ENCODE measurements at regions not wholly inside any gene's neighbourhood (a gene's known extent, or its start where the extent isn't known, plus 50 kb on each side); places are given as distances from the start of the nearest gene placed in this dataset.

DNA sequence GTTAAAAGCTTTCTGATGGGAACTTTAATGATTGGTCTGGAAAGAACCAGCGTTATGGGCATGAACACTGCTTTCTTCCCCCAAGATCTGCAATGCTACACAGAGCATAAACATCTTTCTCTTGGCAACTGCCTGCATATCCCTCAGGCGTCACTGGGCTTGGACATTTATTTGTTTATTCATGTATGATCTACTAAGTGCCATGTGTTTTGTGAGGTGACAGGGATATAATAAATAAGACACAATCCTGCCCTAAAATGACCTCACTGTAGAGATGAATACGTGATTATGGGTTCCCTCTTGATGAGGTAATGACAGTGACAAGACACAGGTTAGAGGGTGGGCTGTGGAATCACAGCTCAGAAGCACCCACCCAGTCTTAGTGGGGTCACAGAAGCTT, 485.3 kb downstream of the PDCD6IP start:
- TF ChIP-seq, protein P1, sequence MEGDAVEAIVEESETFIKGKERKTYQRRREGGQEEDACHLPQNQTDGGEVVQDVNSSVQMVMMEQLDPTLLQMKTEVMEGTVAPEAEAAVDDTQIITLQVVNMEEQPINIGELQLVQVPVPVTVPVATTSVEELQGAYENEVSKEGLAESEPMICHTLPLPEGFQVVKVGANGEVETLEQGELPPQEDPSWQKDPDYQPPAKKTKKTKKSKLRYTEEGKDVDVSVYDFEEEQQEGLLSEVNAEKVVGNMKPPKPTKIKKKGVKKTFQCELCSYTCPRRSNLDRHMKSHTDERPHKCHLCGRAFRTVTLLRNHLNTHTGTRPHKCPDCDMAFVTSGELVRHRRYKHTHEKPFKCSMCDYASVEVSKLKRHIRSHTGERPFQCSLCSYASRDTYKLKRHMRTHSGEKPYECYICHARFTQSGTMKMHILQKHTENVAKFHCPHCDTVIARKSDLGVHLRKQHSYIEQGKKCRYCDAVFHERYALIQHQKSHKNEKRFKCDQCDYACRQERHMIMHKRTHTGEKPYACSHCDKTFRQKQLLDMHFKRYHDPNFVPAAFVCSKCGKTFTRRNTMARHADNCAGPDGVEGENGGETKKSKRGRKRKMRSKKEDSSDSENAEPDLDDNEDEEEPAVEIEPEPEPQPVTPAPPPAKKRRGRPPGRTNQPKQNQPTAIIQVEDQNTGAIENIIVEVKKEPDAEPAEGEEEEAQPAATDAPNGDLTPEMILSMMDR (IDR thresholded peaks at IDR 0.05) = no peak
- TF ChIP-seq POLR2A (IDR thresholded peaks at IDR 0.05) = no peak
